SK-N-SH (cell line): ENCODE measurements at regions not wholly inside any gene's neighbourhood (a gene's known extent, or its start where the extent isn't known, plus 50 kb on each side); places are given as distances from the start of the nearest gene placed in this dataset.

ENCODE experiments used
- RAD21 ChIP-seq: IDR thresholded peaks from 2 replicates; pipeline ENCODE4 v1.6.1; 2012; ENCODE audit warnings: mild to moderate bottlenecking, low read length
- RFX5 ChIP-seq: IDR thresholded peaks from 2 replicates; pipeline ENCODE4 v1.6.1; 2012; ENCODE audit warnings: mild to moderate bottlenecking, improper control_type of control experiment, low read length
- TCF12 ChIP-seq: IDR thresholded peaks from 2 replicates; pipeline ENCODE4 v1.4.0; 2012

- no peak for TF ChIP-seq RFX5
- no peak for TF ChIP-seq TCF12
- TF ChIP-seq RAD21, result no peak
Observed at GRCh38 chr3:103617961-103618360, 1183.1 kb downstream of the ZPLD1 start.
